ENCODE measurements at regions not wholly inside any gene's neighbourhood (a gene's known extent, or its start where the extent isn't known, plus 50 kb on each side); places are given as distances from the start of the nearest gene placed in this dataset.

- TF ChIP-seq EZH2phosphoT487 (IDR thresholded peaks at IDR 0.05): no peak
- TF ChIP-seq CTCF (IDR thresholded peaks at IDR 0.05): no peak
Observed at GRCh38 chr5:87154191-87154590, 113.5 kb upstream of the RASA1 start.
